Spleen (tissue), 11 donors: ENCODE measurements at regions not wholly inside any gene's neighbourhood (a gene's known extent, or its start where the extent isn't known, plus 50 kb on each side); places are given as distances from the start of the nearest gene placed in this dataset.

Experiments used
- DNase-seq: peaks from one replicate; pipeline ENCODE4 v3.0.0-alpha.2; 2020
- H3K27ac ChIP-seq, 8 donors: fragments of 200-600 bp; sonication (generic) in 7 of 8; 1 replicate in 4 of 8; 2 replicates in 4 of 8; pipeline versions ENCODE4 v1.5.0 to v1.8.0; 2016 to 2021; ENCODE audit warnings: inconsistent platforms in 4 of 8, mild to moderate bottlenecking in 4 of 8, moderate library complexity in 1 of 8
- H3K27me3 ChIP-seq, 7 donors: fragments of 200-600 bp; sonication (generic) in 6 of 7; replicated peaks in 1 of 7; 1 replicate in 4 of 7; 2 replicates in 3 of 7; pipeline versions ENCODE4 v1.5.0 to v1.8.0; 2016 to 2021; ENCODE audit warnings: inconsistent platforms in 3 of 7, mild to moderate bottlenecking in 1 of 7
- H3K36me3 ChIP-seq, 6 donors: fragments of 200-600 bp; sonication (generic) in 5 of 6; 1 replicate in 4 of 6; 2 replicates in 2 of 6; pipeline versions ENCODE4 v1.5.0 to v1.8.0; 2016 to 2021; ENCODE audit warnings: inconsistent platforms in 2 of 6
- H3K4me1 ChIP-seq, 6 donors: fragments of 200-600 bp; sonication (generic) in 5 of 6; 1 replicate in 3 of 6; 2 replicates in 3 of 6; pipeline versions ENCODE4 v1.5.0 to v1.8.0; 2016 to 2021; ENCODE audit warnings: inconsistent platforms in 3 of 6
- H3K4me3 ChIP-seq, 8 donors: fragments of 200-600 bp; sonication (generic) in 7 of 8; 1 replicate in 4 of 8; 2 replicates in 4 of 8; pipeline versions ENCODE4 v1.5.0 to v1.8.0; 2016 to 2021; ENCODE audit warnings: inconsistent platforms in 4 of 8, mild to moderate bottlenecking in 4 of 8, moderate library complexity in 2 of 8
- H3K9me3 ChIP-seq, 8 donors: fragments of 200-600 bp; sonication (generic) in 7 of 8; 1 replicate in 4 of 8; 2 replicates in 4 of 8; pipeline versions ENCODE4 v1.5.0 to v1.8.0; 2016 to 2021; ENCODE audit warnings: inconsistent platforms in 4 of 8
- CTCF ChIP-seq, 11 experiments: fragments of 200-600 bp in 7 of 11; fragments of 450-650 bp in 4 of 11; sonication (generic) in 4 of 11; IDR thresholded peaks in 8 of 11; conservative IDR thresholded peaks in 3 of 11; 1 replicate in 7 of 11; 2 replicates in 4 of 11; pipeline versions ENCODE4 v1.4.0 to v1.8.0; 2016 to 2021; ENCODE audit warnings: antibody characterized with exemption in 11 of 11, inconsistent platforms in 4 of 11, mild to moderate bottlenecking in 1 of 11
- POLR2A ChIP-seq, 3 donors: fragments of 450-650 bp; IDR thresholded peaks; one replicate each; pipeline ENCODE4 v1.5.1; 2017; ENCODE audit warnings: antibody characterized with exemption in 3 of 3, mild to moderate bottlenecking in 1 of 3
- POLR2AphosphoS5 ChIP-seq, 3 donors: sonication (generic); formaldehyde crosslinking; IDR thresholded peaks; one replicate each; pipeline ENCODE4 v1.5.1; 2017; ENCODE audit warnings: antibody characterized with exemption in 3 of 3
- WGBS, 5 donors: extraction: QIAGEN DNeasy Blood & Tissue Kit in 3 of 5; methylation state at CpG; one replicate each; pipeline versions ENCODE4 v1.1.5 to v1.1.7; 2013 to 2018; 5-methylcytosine and 5-hydroxymethylcytosine counted together
- intact Hi-C: fragments of 100-400 bp; cut with DNase I; formaldehyde crosslinking; loops from one replicate; pipeline ENCODE4 v1.15.0; 2023; ENCODE audit warnings: low total_unique reads
- donor health status: healthy with polysubstance abuse.
- donor health status: DM: no; HTN: no; CAD: no; lungs with moderate emphysema.
- donor health status: DM: no; HTN: no; CAD: no.
- donor health status: Bipolar disorder and iron deficiency.
- donor health status: healthy.
- donor health status: DM: no; HTN: no; CAD: no.
- donor health status: DM: yes; HTN: yes; CAD: no.

- H3K27ac ChIP-seq: no peak overlapping the region
- TF ChIP-seq POLR2A (IDR thresholded peaks at IDR 0.05) (no peak), POLR2AphosphoS5 (IDR thresholded peaks at IDR 0.05) (no peak), CTCF (IDR thresholded peaks at IDR 0.05 in 8 of 11, conservative IDR thresholded peaks at IDR 0.05 in 3 of 11) (no peak)
- intact Hi-C loops: no loop called here
- H3K36me3 ChIP-seq: no peaks in the 10 kb centered on the region
- no peak overlapping the region for H3K4me3 ChIP-seq
- no peaks in the 10 kb centered on the region for H3K4me1 ChIP-seq
- no peak for DNase-seq
- no peaks in the 10 kb centered on the region for H3K27me3 ChIP-seq
- H3K9me3 ChIP-seq: no peaks in the 10 kb centered on the region
- WGBS, 5 donors: 78 to 92% (median 81%) methylated on average over 3 of the region's 3 CpGs
Measured at GRCh38 chrX:4588056-4588455, 874.6 kb upstream of the PRKX start.

GRCh38 chrX:4579999-4580398 lies 866.5 kb upstream of the PRKX start:
- Histone ChIP-seq H3K4me1 (no peaks in the 10 kb centered on the region), H3K9me3 (no peaks in the 10 kb centered on the region), H3K27ac (no peak overlapping the region), H3K27me3 (no peaks in the 10 kb centered on the region), H3K36me3 (no peaks in the 10 kb centered on the region), H3K4me3 (no peak overlapping the region)
- intact Hi-C loops: no loop called here
- TF ChIP-seq POLR2AphosphoS5 (IDR thresholded peaks at IDR 0.05) (no peak), POLR2A (IDR thresholded peaks at IDR 0.05) (no peak), CTCF (IDR thresholded peaks at IDR 0.05 in 8 of 11, conservative IDR thresholded peaks at IDR 0.05 in 3 of 11) (no peak)
- 78 to 91% (median 85%) methylated on average over 5 of the region's 5 CpGs for WGBS, 5 donors
- no peak for DNase-seq

DNA sequence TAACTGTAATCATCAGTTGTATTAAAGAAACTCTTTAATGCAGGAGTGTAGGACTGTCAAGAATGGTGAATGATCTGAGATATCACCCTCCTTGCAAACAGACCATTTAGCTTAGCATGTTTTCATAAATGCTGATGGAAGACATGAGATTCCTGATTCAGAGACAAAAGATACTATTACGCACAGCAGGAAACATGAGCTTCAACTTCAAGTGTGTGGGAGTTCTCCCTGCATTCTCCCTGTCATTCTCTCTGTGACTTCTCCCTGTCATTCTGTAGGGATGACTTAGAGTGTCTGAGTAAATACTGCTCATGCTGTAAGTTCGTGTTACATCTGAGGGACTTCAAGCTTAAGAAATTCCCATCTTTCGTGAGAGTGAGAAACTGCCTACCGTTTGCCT lies 866.0 kb upstream of the PRKX start:
- intact Hi-C loops: no loop called here
- Histone ChIP-seq H3K9me3 (no peaks in the 10 kb centered on the region), H3K4me3 (no peak overlapping the region), H3K36me3 (no peaks in the 10 kb centered on the region), H3K27me3 (no peaks in the 10 kb centered on the region), H3K4me1 (no peaks in the 10 kb centered on the region), H3K27ac (no peak overlapping the region)
- no peak for TF ChIP-seq CTCF (IDR thresholded peaks at IDR 0.05 in 8 of 11, conservative IDR thresholded peaks at IDR 0.05 in 3 of 11)
- no peak for TF ChIP-seq POLR2AphosphoS5 (IDR thresholded peaks at IDR 0.05)
- no peak for TF ChIP-seq POLR2A (IDR thresholded peaks at IDR 0.05)
- WGBS, 5 donors: 70 to 87% (median 82%) methylated on average over 4 of the region's 4 CpGs
- no peak for DNase-seq

DNA sequence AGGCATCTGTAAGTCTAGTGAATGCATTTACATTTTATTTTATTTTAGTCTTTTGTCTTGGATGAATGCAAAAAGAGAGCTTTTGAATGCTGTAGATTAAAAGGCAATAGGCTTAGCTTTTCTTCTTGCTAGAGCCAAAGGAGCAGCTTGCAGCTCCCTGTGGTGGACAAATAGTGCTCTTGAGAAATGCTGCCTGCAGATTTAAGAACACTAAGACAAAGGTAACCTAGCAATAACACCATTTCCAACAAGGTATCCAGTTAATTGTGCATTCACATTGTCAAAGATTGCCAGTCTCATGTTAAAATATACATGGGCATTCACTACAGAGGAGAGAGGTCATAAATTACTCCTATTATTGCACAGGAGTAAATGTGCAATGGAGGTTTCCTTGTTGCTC lies 859.2 kb upstream of the PRKX start:
- no peak for DNase-seq
- peaks cover 0 to 3% (median 0%) of the 10 kb centered on the region in 8 donors for H3K9me3 ChIP-seq
- TF ChIP-seq POLR2AphosphoS5 (IDR thresholded peaks at IDR 0.05) (no peak), POLR2A (IDR thresholded peaks at IDR 0.05) (no peak), CTCF (IDR thresholded peaks at IDR 0.05 in 8 of 11, conservative IDR thresholded peaks at IDR 0.05 in 3 of 11) (no peak)
- no peaks in the 10 kb centered on the region for H3K36me3 ChIP-seq
- no peaks in the 10 kb centered on the region for H3K4me1 ChIP-seq
- H3K27ac ChIP-seq: no peak overlapping the region
- intact Hi-C loops: no loop called here
- H3K4me3 ChIP-seq: no peak overlapping the region
- no peaks in the 10 kb centered on the region for H3K27me3 ChIP-seq
